ENCODE measurements at regions not wholly inside any gene's neighbourhood (a gene's known extent, or its start where the extent isn't known, plus 50 kb on each side); places are given as distances from the start of the nearest gene placed in this dataset.
"Not testable (repeated sequence)": the region's sequence is repeated elsewhere in the genome, so short reads cannot be mapped to it uniquely, and the experiment has no call there.

GRCh38 chr4:108445716-108446115 lies 174.7 kb upstream of the RPL34 start:
- no peak overlapping the region for H2BK12ac ChIP-seq (ENCODE audit: low read length in 2 of 2)
- H3K4me1 ChIP-seq (ENCODE audit: control insufficient read depth, insufficient read depth, low read depth, low read length) = peaks cover 3% of the 10 kb centered on the region
- no peaks in the 10 kb centered on the region for H3K9me3 ChIP-seq (ENCODE audit: control insufficient read depth, low read length)
- no peak overlapping the region for H3K4ac ChIP-seq (ENCODE audit: low read depth in 1 of 2, low read length in 2 of 2)
- peak overlapping the region in 1 of 2 experiments; percentile 7 for H3K18ac ChIP-seq (ENCODE audit: low read depth in 1 of 2, low read length in 2 of 2)
- H3K14ac ChIP-seq (ENCODE audit: low read length in 2 of 2) = peak overlapping the region in 1 of 2 experiments; percentile 12
- no peak overlapping the region for H2BK5ac ChIP-seq (ENCODE audit: low read depth, low read length, poor library complexity, severe bottlenecking)
- H3K4me3 ChIP-seq (ENCODE audit: insufficient read depth in 1 of 2, low read depth in 1 of 2, low read length in 2 of 2) = no peak overlapping the region
- DNase-seq = no peak
- no peak overlapping the region for H4K91ac ChIP-seq (ENCODE audit: low read length)
- H2BK15ac ChIP-seq (ENCODE audit: low read depth, poor library complexity, severe bottlenecking) = no peak overlapping the region
- 91% methylated on average over 2 of the region's 2 CpGs for WGBS
- H3K9ac ChIP-seq (ENCODE audit: low read length) = no peak overlapping the region
- H3K4me2 ChIP-seq (ENCODE audit: low read length, poor library complexity, severe bottlenecking) = no peak overlapping the region
- H2AFZ ChIP-seq (ENCODE audit: low read depth, low read length) = no peak overlapping the region
- no peak overlapping the region for H2BK120ac ChIP-seq (ENCODE audit: low read depth, low read length)
- H3K23ac ChIP-seq (ENCODE audit: low read length in 2 of 2) = peak overlapping the region in 1 of 2 experiments; percentile 40
- no peak overlapping the region for H4K8ac ChIP-seq (ENCODE audit: low read length)
- H2AK5ac ChIP-seq (ENCODE audit: low read length, severe bottlenecking) = no peak overlapping the region
- peaks cover 0 to 30% of the 10 kb centered on the region in 2 experiments for H3K27me3 ChIP-seq (ENCODE audit: control insufficient read depth in 1 of 2, insufficient read depth in 1 of 2, low read length in 2 of 2)
- no peak overlapping the region for H3K27ac ChIP-seq (ENCODE audit: low read length, poor library complexity, severe bottlenecking)
- H3K36me3 ChIP-seq (ENCODE audit: control insufficient read depth in 1 of 2, insufficient read depth in 2 of 2, low read depth in 1 of 2, low read length in 2 of 2) = no peaks in the 10 kb centered on the region
- H3K79me1 ChIP-seq (replicated peaks; ENCODE audit: low read length, poor library complexity, severe bottlenecking) = no peaks in the 10 kb centered on the region

- Histone ChIP-seq H2AFZ (ENCODE audit: low read depth, low read length) (no peak overlapping the region), H3K18ac (ENCODE audit: low read depth in 1 of 2, low read length in 2 of 2) (no peak overlapping the region), H3K14ac (ENCODE audit: low read length in 2 of 2) (no peak overlapping the region), H3K4me2 (ENCODE audit: low read length, poor library complexity, severe bottlenecking) (no peak overlapping the region), H3K36me3 (ENCODE audit: control insufficient read depth in 1 of 2, insufficient read depth in 2 of 2, low read depth in 1 of 2, low read length in 2 of 2) (no peaks in the 10 kb centered on the region), H3K9me3 (ENCODE audit: control insufficient read depth, low read length) (no peaks in the 10 kb centered on the region), H4K8ac (ENCODE audit: low read length) (no peak overlapping the region), H2BK5ac (ENCODE audit: low read depth, low read length, poor library complexity, severe bottlenecking) (no peak overlapping the region), H2BK12ac (ENCODE audit: low read length in 2 of 2) (no peak overlapping the region), H3K4me3 (ENCODE audit: insufficient read depth in 1 of 2, low read depth in 1 of 2, low read length in 2 of 2) (no peak overlapping the region), H2BK120ac (ENCODE audit: low read depth, low read length) (no peak overlapping the region), H3K27ac (ENCODE audit: low read length, poor library complexity, severe bottlenecking) (no peak overlapping the region), H3K4me1 (ENCODE audit: control insufficient read depth, insufficient read depth, low read depth, low read length) (peaks cover 3% of the 10 kb centered on the region), H2BK15ac (ENCODE audit: low read depth, poor library complexity, severe bottlenecking) (no peak overlapping the region), H4K91ac (ENCODE audit: low read length) (no peak overlapping the region), H3K23ac (ENCODE audit: low read length in 2 of 2) (no peak overlapping the region), H3K9ac (ENCODE audit: low read length) (no peak overlapping the region), H3K79me1 (replicated peaks; ENCODE audit: low read length, poor library complexity, severe bottlenecking) (no peaks in the 10 kb centered on the region), H3K4ac (ENCODE audit: low read depth in 1 of 2, low read length in 2 of 2) (no peak overlapping the region), H2AK5ac (ENCODE audit: low read length, severe bottlenecking) (no peak overlapping the region), H3K27me3 (ENCODE audit: control insufficient read depth in 1 of 2, insufficient read depth in 1 of 2, low read length in 2 of 2) (peaks cover 0 to 30% of the 10 kb centered on the region in 2 experiments)
- WGBS = 95% methylated on average over 2 of the region's 3 CpGs
- peak; percentile 26 for DNase-seq
Measured at GRCh38 chr4:108443585-108443984, 176.8 kb upstream of the RPL34 start.

GRCh38 chr4:108433832-108434231 lies 186.5 kb upstream of the RPL34 start:
- Histone ChIP-seq H4K91ac (ENCODE audit: low read length) (no peak overlapping the region), H3K14ac (ENCODE audit: low read length in 2 of 2) (no peak overlapping the region), H3K27me3 (ENCODE audit: control insufficient read depth in 1 of 2, insufficient read depth in 1 of 2, low read length in 2 of 2) (no peaks in the 10 kb centered on the region), H3K4me3 (ENCODE audit: insufficient read depth in 1 of 2, low read depth in 1 of 2, low read length in 2 of 2) (no peak overlapping the region), H2BK5ac (ENCODE audit: low read depth, low read length, poor library complexity, severe bottlenecking) (peak overlapping the region; percentile 79), H2AFZ (ENCODE audit: low read depth, low read length) (no peak overlapping the region), H3K4ac (ENCODE audit: low read depth in 1 of 2, low read length in 2 of 2) (peak overlapping the region; percentile 16 to 97), H3K23ac (ENCODE audit: low read length in 2 of 2) (no peak overlapping the region), H4K8ac (ENCODE audit: low read length) (peak overlapping the region; percentile 93), H3K9ac (ENCODE audit: low read length) (no peak overlapping the region), H3K4me2 (ENCODE audit: low read length, poor library complexity, severe bottlenecking) (no peak overlapping the region), H3K18ac (ENCODE audit: low read depth in 1 of 2, low read length in 2 of 2) (peak overlapping the region; percentile 62 to 94), H2BK120ac (ENCODE audit: low read depth, low read length) (peak overlapping the region; percentile 61), H3K27ac (ENCODE audit: low read length, poor library complexity, severe bottlenecking) (no peak overlapping the region), H2BK12ac (ENCODE audit: low read length in 2 of 2) (peak overlapping the region in 1 of 2 experiments; percentile 89), H2BK15ac (ENCODE audit: low read depth, poor library complexity, severe bottlenecking) (no peak overlapping the region), H2AK5ac (ENCODE audit: low read length, severe bottlenecking) (no peak overlapping the region), H3K9me3 (ENCODE audit: control insufficient read depth, low read length) (no peaks in the 10 kb centered on the region), H3K36me3 (ENCODE audit: control insufficient read depth in 1 of 2, insufficient read depth in 2 of 2, low read depth in 1 of 2, low read length in 2 of 2) (no peaks in the 10 kb centered on the region), H3K4me1 (ENCODE audit: control insufficient read depth, insufficient read depth, low read depth, low read length) (no peaks in the 10 kb centered on the region), H3K79me1 (replicated peaks; ENCODE audit: low read length, poor library complexity, severe bottlenecking) (no peaks in the 10 kb centered on the region)
- WGBS = 18% methylated on average over 6 of the region's 6 CpGs
- peak; percentile 87 for DNase-seq

- not testable (repeated sequence) for H2BK5ac ChIP-seq (ENCODE audit: low read depth, low read length, poor library complexity, severe bottlenecking); H4K91ac ChIP-seq (ENCODE audit: low read length); H2BK12ac ChIP-seq (ENCODE audit: low read length in 2 of 2); H3K9ac ChIP-seq (ENCODE audit: low read length); DNase-seq; H2AK5ac ChIP-seq (ENCODE audit: low read length, severe bottlenecking); H3K9me3 ChIP-seq (ENCODE audit: control insufficient read depth, low read length); H4K8ac ChIP-seq (ENCODE audit: low read length); H3K4me1 ChIP-seq (ENCODE audit: control insufficient read depth, insufficient read depth, low read depth, low read length); H2AFZ ChIP-seq (ENCODE audit: low read depth, low read length); H2BK15ac ChIP-seq (ENCODE audit: low read depth, poor library complexity, severe bottlenecking); H3K14ac ChIP-seq (ENCODE audit: low read length in 2 of 2); H3K36me3 ChIP-seq (ENCODE audit: control insufficient read depth in 1 of 2, insufficient read depth in 2 of 2, low read depth in 1 of 2, low read length in 2 of 2); H3K4me2 ChIP-seq (ENCODE audit: low read length, poor library complexity, severe bottlenecking); H3K23ac ChIP-seq (ENCODE audit: low read length in 2 of 2); H3K4me3 ChIP-seq (ENCODE audit: insufficient read depth in 1 of 2, low read depth in 1 of 2, low read length in 2 of 2); H3K79me1 ChIP-seq (replicated peaks; ENCODE audit: low read length, poor library complexity, severe bottlenecking); H3K27me3 ChIP-seq (ENCODE audit: control insufficient read depth in 1 of 2, insufficient read depth in 1 of 2, low read length in 2 of 2); H3K27ac ChIP-seq (ENCODE audit: low read length, poor library complexity, severe bottlenecking)
- Histone ChIP-seq H2BK120ac (ENCODE audit: low read depth, low read length) (peak overlapping the region; percentile 61), H3K4ac (ENCODE audit: low read depth in 1 of 2, low read length in 2 of 2) (peak overlapping the region in 1 of 2 experiments; percentile 16), H3K18ac (ENCODE audit: low read depth in 1 of 2, low read length in 2 of 2) (peak overlapping the region in 1 of 2 experiments; percentile 62)
- WGBS = no CpG with 5 or more reads among the region's 1 CpG
Measured at GRCh38 chr4:108433394-108433793, 187.0 kb upstream of the RPL34 start.
